ENCODE measurements at regions not wholly inside any gene's neighbourhood (a gene's known extent, or its start where the extent isn't known, plus 50 kb on each side); places are given as distances from the start of the nearest gene placed in this dataset.

GRCh38 chr4:178387756-178388155, 945.5 kb upstream of the AGA start:
- Histone ChIP-seq H3K36me3 (no peaks in the 10 kb centered on the region), H3K9me3 (peaks cover 0 to 2% (median 0%) of the 10 kb centered on the region in 12 donors), H3K27ac (no peak overlapping the region), H3K27me3 (no peaks in the 10 kb centered on the region), H3K4me3 (no peak overlapping the region), H3K4me1 (no peaks in the 10 kb centered on the region)
- intact Hi-C loops (cut with DNase I), result no loop called here
- DNase-seq (no peak), ATAC-seq (no peak)
- 72 to 76% (median 72%) methylated on average over 2 of the region's 2 CpGs for WGBS, 4 donors
- TF ChIP-seq POLR2A (IDR thresholded peaks at IDR 0.05), result no peak
- TF ChIP-seq, protein P1, sequence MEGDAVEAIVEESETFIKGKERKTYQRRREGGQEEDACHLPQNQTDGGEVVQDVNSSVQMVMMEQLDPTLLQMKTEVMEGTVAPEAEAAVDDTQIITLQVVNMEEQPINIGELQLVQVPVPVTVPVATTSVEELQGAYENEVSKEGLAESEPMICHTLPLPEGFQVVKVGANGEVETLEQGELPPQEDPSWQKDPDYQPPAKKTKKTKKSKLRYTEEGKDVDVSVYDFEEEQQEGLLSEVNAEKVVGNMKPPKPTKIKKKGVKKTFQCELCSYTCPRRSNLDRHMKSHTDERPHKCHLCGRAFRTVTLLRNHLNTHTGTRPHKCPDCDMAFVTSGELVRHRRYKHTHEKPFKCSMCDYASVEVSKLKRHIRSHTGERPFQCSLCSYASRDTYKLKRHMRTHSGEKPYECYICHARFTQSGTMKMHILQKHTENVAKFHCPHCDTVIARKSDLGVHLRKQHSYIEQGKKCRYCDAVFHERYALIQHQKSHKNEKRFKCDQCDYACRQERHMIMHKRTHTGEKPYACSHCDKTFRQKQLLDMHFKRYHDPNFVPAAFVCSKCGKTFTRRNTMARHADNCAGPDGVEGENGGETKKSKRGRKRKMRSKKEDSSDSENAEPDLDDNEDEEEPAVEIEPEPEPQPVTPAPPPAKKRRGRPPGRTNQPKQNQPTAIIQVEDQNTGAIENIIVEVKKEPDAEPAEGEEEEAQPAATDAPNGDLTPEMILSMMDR (IDR thresholded peaks at IDR 0.05), result no peak

GRCh38 chr4:178395798-178396197, 953.6 kb upstream of the AGA start:
- no peak for DNase-seq
- Histone ChIP-seq H3K36me3 (no peaks in the 10 kb centered on the region), H3K9me3 (peaks cover 0 to 6% (median 0%) of the 10 kb centered on the region in 12 donors), H3K27me3 (no peaks in the 10 kb centered on the region), H3K27ac (no peak overlapping the region), H3K4me3 (no peak overlapping the region), H3K4me1 (no peaks in the 10 kb centered on the region)
- ATAC-seq, result no peak
- intact Hi-C loops (cut with DNase I), result no loop called here
- TF ChIP-seq POLR2A (IDR thresholded peaks at IDR 0.05), result no peak
- TF ChIP-seq, protein P1 (IDR thresholded peaks at IDR 0.05), result no peak
- 45 to 62% (median 56%) methylated on average over 1 of the region's 1 CpG for WGBS, 4 donors

- no peaks in the 10 kb centered on the region for H3K36me3 ChIP-seq
- ATAC-seq (no peak), DNase-seq (no peak)
- no peak for TF ChIP-seq POLR2A (IDR thresholded peaks at IDR 0.05)
- TF ChIP-seq, protein P1 (IDR thresholded peaks at IDR 0.05), result no peak
- H3K9me3 ChIP-seq, result peaks cover 0 to 9% (median 0%) of the 10 kb centered on the region in 12 donors
- 91 to 96% (median 94%) methylated on average over 1 of the region's 1 CpG for WGBS, 4 donors
- no peaks in the 10 kb centered on the region for H3K27me3 ChIP-seq
- H3K4me3 ChIP-seq, result no peak overlapping the region
- no peaks in the 10 kb centered on the region for H3K4me1 ChIP-seq
- H3K27ac ChIP-seq, result no peak overlapping the region
- intact Hi-C loops (cut with DNase I), result no loop called here
Measured at GRCh38 chr4:178412455-178412854, 970.2 kb upstream of the AGA start.

DNA sequence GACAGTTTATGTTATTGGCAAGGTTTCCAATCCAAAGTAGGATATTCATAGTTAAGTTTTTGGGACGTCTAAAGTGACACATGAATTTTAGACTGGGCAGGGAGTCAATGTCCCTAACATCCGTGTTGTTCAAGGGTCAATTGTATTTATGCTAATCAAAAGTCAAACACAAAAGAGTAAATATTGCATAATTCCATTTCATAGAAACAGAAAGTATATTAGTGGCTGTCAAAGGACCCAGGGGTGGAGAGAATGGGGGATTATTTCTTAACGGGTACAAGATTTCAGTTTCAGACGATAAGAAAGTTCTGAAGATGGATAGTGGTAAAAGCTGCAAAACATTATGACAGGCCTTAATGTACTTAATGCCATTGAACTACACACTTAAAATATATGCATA, 971.8 kb upstream of the AGA start:
- Histone ChIP-seq H3K27ac (no peak overlapping the region), H3K4me1 (no peaks in the 10 kb centered on the region), H3K9me3 (peaks cover 0 to 9% (median 0%) of the 10 kb centered on the region in 12 donors), H3K36me3 (no peaks in the 10 kb centered on the region), H3K4me3 (no peak overlapping the region), H3K27me3 (no peaks in the 10 kb centered on the region)
- TF ChIP-seq, protein P1 (IDR thresholded peaks at IDR 0.05), result no peak
- no peak for TF ChIP-seq POLR2A (IDR thresholded peaks at IDR 0.05)
- no peak for DNase-seq
- intact Hi-C loops (cut with DNase I), result no loop called here
- ATAC-seq, result no peak
- 69 to 87% (median 73%) methylated on average over 4 of the region's 4 CpGs for WGBS, 4 donors

All from heart left ventricle (tissue), 16 donors.